HFF-Myc (cell line): ENCODE measurements at regions not wholly inside any gene's neighbourhood (a gene's known extent, or its start where the extent isn't known, plus 50 kb on each side); places are given as distances from the start of the nearest gene placed in this dataset.

Experiments used
- DNase-seq: peaks from one replicate; pipeline ENCODE4 v3.0.0-alpha.2; 2011; ENCODE audit warnings: low read depth; ENCODE audit errors: extremely low read depth
- H3K4me3 ChIP-seq: replicated peaks from 2 replicates; pipeline ENCODE4 v1.5.1; 2011; ENCODE audit warnings: low read depth, mild to moderate bottlenecking, control low read depth, low read length
- CTCF ChIP-seq: IDR thresholded peaks from 2 replicates; pipeline ENCODE4 v1.5.1; 2012; ENCODE audit warnings: mild to moderate bottlenecking, low read depth, low read length, control low read depth; ENCODE audit errors: missing control alignments

- no peak for DNase-seq
- no peak for TF ChIP-seq CTCF
- H3K4me3 ChIP-seq, result no peak overlapping the region
Observed at GRCh38 chr16:86878236-86879080, 300.1 kb downstream of the FOXL1 start.

- no peak overlapping the region for H3K4me3 ChIP-seq
- TF ChIP-seq CTCF, result no peak
- no peak for DNase-seq
Observed at GRCh38 chr16:86879268-86879667, 300.9 kb downstream of the FOXL1 start.

- H3K4me3 ChIP-seq, result no peak overlapping the region
- no peak for DNase-seq
- TF ChIP-seq CTCF, result no peak
Observed at GRCh38 chr16:86880316-86881117, 302.2 kb downstream of the FOXL1 start.

- H3K4me3 ChIP-seq, result no peak overlapping the region
- no peak for TF ChIP-seq CTCF
- no peak for DNase-seq
Observed at GRCh38 chr16:86881118-86881510, 302.8 kb downstream of the FOXL1 start.

- no peak for TF ChIP-seq CTCF
- H3K4me3 ChIP-seq, result no peak overlapping the region
- peak; percentile 14 for DNase-seq
Observed at GRCh38 chr16:86881861-86882273, 303.5 kb downstream of the FOXL1 start.

- TF ChIP-seq CTCF, result no peak
- DNase-seq, result peak; percentile 32
- H3K4me3 ChIP-seq, result no peak overlapping the region
Observed at GRCh38 chr16:86882586-86883280, 304.4 kb downstream of the FOXL1 start.
